NCI-H1436 (cell line): ENCODE measurements at regions not wholly inside any gene's neighbourhood (a gene's known extent, or its start where the extent isn't known, plus 50 kb on each side); places are given as distances from the start of the nearest gene placed in this dataset.
"Not testable (repeated sequence)": the region's sequence is repeated elsewhere in the genome, so short reads cannot be mapped to it uniquely, and the experiment has no call there.

ENCODE experiments used
- DNase-seq: peaks from one replicate; lab custom pipeline; 2025; lab: John Stamatoyannopoulos, UW

- no peak for DNase-seq
Observed at GRCh38 chr1:182227864-182228547, 163.6 kb downstream of the GLUL start.

GRCh38 chr1:182226618-182227017 is 165.0 kb downstream of the GLUL start:
- DNase-seq, result no peak

GRCh38 chr1:182225755-182226154 is 164.2 kb upstream of the ZNF648 start:
- DNase-seq, result not testable (repeated sequence)

GRCh38 chr1:182221990-182222389 is 160.5 kb upstream of the ZNF648 start:
- DNase-seq, result not testable (repeated sequence)

GRCh38 chr1:182221367-182221766 is 159.9 kb upstream of the ZNF648 start:
- not testable (repeated sequence) for DNase-seq

GRCh38 chr1:182217967-182218366 is 156.5 kb upstream of the ZNF648 start:
- no peak for DNase-seq

- no peak for DNase-seq
Observed at GRCh38 chr1:182217071-182217470, 155.6 kb upstream of the ZNF648 start.

GRCh38 chr1:182215764-182216163 is 154.3 kb upstream of the ZNF648 start:
- DNase-seq, result no peak

GRCh38 chr1:182213163-182213562 is 151.7 kb upstream of the ZNF648 start:
- DNase-seq, result no peak

- no peak for DNase-seq
Observed at GRCh38 chr1:182211386-182211785, 149.9 kb upstream of the ZNF648 start.

GRCh38 chr1:182210417-182210816 is 148.9 kb upstream of the ZNF648 start:
- no peak for DNase-seq

GRCh38 chr1:182207300-182207699 is 145.8 kb upstream of the ZNF648 start:
- no peak for DNase-seq

GRCh38 chr1:182206626-182207239 is 145.2 kb upstream of the ZNF648 start:
- DNase-seq, result no peak

GRCh38 chr1:182205351-182206022 is 144.0 kb upstream of the ZNF648 start:
- DNase-seq, result no peak

GRCh38 chr1:182203191-182203875 is 141.8 kb upstream of the ZNF648 start:
- DNase-seq, result no peak

GRCh38 chr1:182201490-182201889 is 140.0 kb upstream of the ZNF648 start:
- DNase-seq, result not testable (repeated sequence)

- DNase-seq, result no peak
Observed at GRCh38 chr1:182200025-182200812, 138.7 kb upstream of the ZNF648 start.

GRCh38 chr1:182198006-182198605 is 136.6 kb upstream of the ZNF648 start:
- DNase-seq, result no peak

- DNase-seq, result no peak
Observed at GRCh38 chr1:182196897-182197870, 135.7 kb upstream of the ZNF648 start.

GRCh38 chr1:182195733-182196132 is 134.2 kb upstream of the ZNF648 start:
- DNase-seq, result no peak
